Lower leg skin (tissue), 4 donors: ENCODE measurements at regions not wholly inside any gene's neighbourhood (a gene's known extent, or its start where the extent isn't known, plus 50 kb on each side); places are given as distances from the start of the nearest gene placed in this dataset.

ENCODE experiments used
- DNase-seq, 2 donors: peaks; one replicate each; pipeline ENCODE4 v3.0.0-alpha.2; 2019; ENCODE audit warnings: low spot score in 2 of 2
- H3K4me3 ChIP-seq: fragments of 200-600 bp; sonication (generic); 2 replicates; pipeline ENCODE4 v1.5.1; 2017; ENCODE audit warnings: mild to moderate bottlenecking, low read depth; ENCODE audit not compliant: poor library complexity, severe bottlenecking
- CTCF ChIP-seq, 3 donors: fragments of 450-650 bp; IDR thresholded peaks; one replicate each; pipeline ENCODE4 v1.5.1; 2016; ENCODE audit warnings: antibody characterized with exemption in 3 of 3, mild to moderate bottlenecking in 3 of 3, moderate library complexity in 2 of 3
- POLR2A ChIP-seq, 2 donors: fragments of 450-650 bp; IDR thresholded peaks; one replicate each; pipeline ENCODE4 v1.6.1; 2016 to 2017; ENCODE audit warnings: antibody characterized with exemption in 2 of 2, mild to moderate bottlenecking in 1 of 2, moderate library complexity in 1 of 2
- whole genome bisulfite sequencing, 2 donors: methylation state at CpG; one replicate each; pipeline ENCODE4 v1.1.5; 2018; 5-methylcytosine and 5-hydroxymethylcytosine counted together
- intact Hi-C: fragments of 100-400 bp; cut with DNase I; formaldehyde crosslinking; loops from one replicate; pipeline ENCODE4 v1.15.0; 2023; ENCODE audit warnings: low total_unique reads

GRCh38 chr1:58365328-58365727, 181.2 kb downstream of the OMA1 start:
- no peak for TF ChIP-seq POLR2A (IDR thresholded peaks at IDR 0.05)
- TF ChIP-seq CTCF (IDR thresholded peaks at IDR 0.05) = no peak

GRCh38 chr1:58363585-58363984, 182.9 kb downstream of the OMA1 start:
- no peak for TF ChIP-seq CTCF (IDR thresholded peaks at IDR 0.05)
- no peak for TF ChIP-seq POLR2A (IDR thresholded peaks at IDR 0.05)
- WGBS, 2 donors = 68% methylated on average over 3 of the region's 3 CpGs
- no peak for DNase-seq
- H3K4me3 ChIP-seq = no peak overlapping the region
- intact Hi-C loops = no loop called here

More at GRCh38 chr1:58365328-58365727, 181.2 kb downstream of the OMA1 start:
- no peak overlapping the region for H3K4me3 ChIP-seq
- intact Hi-C loops = no loop called here
- no peak for DNase-seq
- 89 to 99% methylated on average over 2 of the region's 2 CpGs for WGBS, 2 donors

GRCh38 chr1:58361134-58361533, 185.4 kb downstream of the OMA1 start:
- no peak for DNase-seq
- WGBS, 2 donors = 43 to 46% methylated on average over 2 of the region's 2 CpGs
- H3K4me3 ChIP-seq = no peak overlapping the region
- TF ChIP-seq POLR2A (IDR thresholded peaks at IDR 0.05) (no peak), CTCF (IDR thresholded peaks at IDR 0.05) (no peak)
- intact Hi-C loops = no loop called here

- no peak for TF ChIP-seq CTCF (IDR thresholded peaks at IDR 0.05)
- TF ChIP-seq POLR2A (IDR thresholded peaks at IDR 0.05) = no peak
- no peak overlapping the region for H3K4me3 ChIP-seq
- intact Hi-C loops = no loop called here
- 42 to 45% methylated on average over 4 of the region's 4 CpGs for WGBS, 2 donors
- no peak for DNase-seq
Measured at GRCh38 chr1:58358346-58358745, 188.2 kb downstream of the OMA1 start.

- TF ChIP-seq CTCF (IDR thresholded peaks at IDR 0.05) (no peak), POLR2A (IDR thresholded peaks at IDR 0.05) (no peak)
- H3K4me3 ChIP-seq = no peak overlapping the region
- DNase-seq = no peak
- intact Hi-C loops = no loop called here
- 67 to 79% methylated on average over 2 of the region's 2 CpGs for WGBS, 2 donors
Measured at GRCh38 chr1:58356402-58356801, 190.1 kb downstream of the OMA1 start.

- intact Hi-C loops = no loop called here
- no peak for DNase-seq
- WGBS, 2 donors = 71 to 84% methylated on average over 2 of the region's 2 CpGs
- no peak for TF ChIP-seq POLR2A (IDR thresholded peaks at IDR 0.05)
- TF ChIP-seq CTCF (IDR thresholded peaks at IDR 0.05) = no peak
- H3K4me3 ChIP-seq = no peak overlapping the region
Measured at GRCh38 chr1:58353168-58353567, 193.4 kb downstream of the OMA1 start.
